ACC112 (cell line): ENCODE measurements at regions not wholly inside any gene's neighbourhood (a gene's known extent, or its start where the extent isn't known, plus 50 kb on each side); places are given as distances from the start of the nearest gene placed in this dataset.

Experiments used
- H2AFZ ChIP-seq: fragments of 200-600 bp; sonication (generic); one replicate; pipeline ENCODE4 v1.6.0; 2017; ENCODE audit warnings: antibody characterized with exemption, low read length; ENCODE audit not compliant: unreplicated experiment
- H3K27ac ChIP-seq: fragments of 200-600 bp; sonication (generic); 2 replicates; pipeline ENCODE4 v1.5.1; 2014; ENCODE audit warnings: low read depth, mild to moderate bottlenecking, antibody characterized with exemption, low read length, moderate library complexity
- H3K27me3 ChIP-seq: fragments of 200-600 bp; sonication (generic); 2 replicates; pipeline ENCODE4 v1.6.1; 2014; ENCODE audit warnings: mild to moderate bottlenecking, antibody characterized with exemption, low read length, moderate library complexity, mixed read lengths; ENCODE audit not compliant: insufficient read depth
- H3K36me3 ChIP-seq: fragments of 200-600 bp; sonication (generic); 2 replicates; pipeline ENCODE4 v1.6.1; 2016; ENCODE audit warnings: mild to moderate bottlenecking, antibody characterized with exemption, low read length, moderate library complexity, mixed read lengths; ENCODE audit not compliant: insufficient read depth
- H3K4me1 ChIP-seq: fragments of 200-600 bp; sonication (generic); one replicate; pipeline ENCODE4 v1.6.1; 2016; ENCODE audit warnings: low read length, mixed read lengths; ENCODE audit not compliant: insufficient read depth, unreplicated experiment, control insufficient read depth
- H3K4me3 ChIP-seq: fragments of 200-600 bp; sonication (generic); 2 replicates; pipeline ENCODE4 v1.5.1; 2014; ENCODE audit warnings: mild to moderate bottlenecking, low read depth, low read length
- H3K79me2 ChIP-seq: fragments of 200-600 bp; sonication (generic); one replicate; pipeline ENCODE4 v1.6.0; 2016; ENCODE audit warnings: low read length; ENCODE audit not compliant: control insufficient read depth, unreplicated experiment, insufficient read depth

GRCh38 chr5:87765009-87765408 is 352.3 kb upstream of the CCNH start:
- Histone ChIP-seq H3K27ac (no peak overlapping the region), H3K79me2 (no peaks in the 10 kb centered on the region), H2AFZ (no peak overlapping the region), H3K4me1 (no peaks in the 10 kb centered on the region), H3K4me3 (no peak overlapping the region), H3K36me3 (no peaks in the 10 kb centered on the region), H3K27me3 (peaks cover 32% of the 10 kb centered on the region)

- H3K79me2 ChIP-seq: no peaks in the 10 kb centered on the region
- no peak overlapping the region for H2AFZ ChIP-seq
- no peak overlapping the region for H3K4me3 ChIP-seq
- no peak overlapping the region for H3K27ac ChIP-seq
- no peaks in the 10 kb centered on the region for H3K4me1 ChIP-seq
- H3K36me3 ChIP-seq: no peaks in the 10 kb centered on the region
- H3K27me3 ChIP-seq: peaks cover 25% of the 10 kb centered on the region
Measured at GRCh38 chr5:87762631-87763030, 349.9 kb upstream of the CCNH start.

- no peaks in the 10 kb centered on the region for H3K79me2 ChIP-seq
Measured at GRCh38 chr5:87756951-87757350, 344.2 kb upstream of the CCNH start.

GRCh38 chr5:87755360-87755759 is 342.6 kb upstream of the CCNH start:
- Histone ChIP-seq H3K27me3 (peaks cover 9% of the 10 kb centered on the region; the same call in 1 of the 2 replicates), H3K36me3 (no peaks in the 10 kb centered on the region), H2AFZ (no peak overlapping the region), H3K27ac (no peak overlapping the region), H3K4me3 (no peak overlapping the region), H3K79me2 (no peaks in the 10 kb centered on the region), H3K4me1 (no peaks in the 10 kb centered on the region)

More at GRCh38 chr5:87756951-87757350, 344.2 kb upstream of the CCNH start:
- no peak overlapping the region for H3K27ac ChIP-seq
- no peaks in the 10 kb centered on the region for H3K4me1 ChIP-seq
- H2AFZ ChIP-seq: no peak overlapping the region
- peaks cover 10% of the 10 kb centered on the region for H3K27me3 ChIP-seq
- H3K36me3 ChIP-seq: no peaks in the 10 kb centered on the region
- no peak overlapping the region for H3K4me3 ChIP-seq

- H3K27ac ChIP-seq: no peak overlapping the region
- H3K4me3 ChIP-seq: no peak overlapping the region
- no peaks in the 10 kb centered on the region for H3K4me1 ChIP-seq
- no peaks in the 10 kb centered on the region for H3K79me2 ChIP-seq
- H3K36me3 ChIP-seq: no peaks in the 10 kb centered on the region
- 0 out of 2 replicates have a peak, but pooled peaks cover 4% of the 10 kb centered on the region for H3K27me3 ChIP-seq
- no peak overlapping the region for H2AFZ ChIP-seq
Measured at GRCh38 chr5:87754009-87754757, 341.5 kb upstream of the CCNH start.

- no peaks in the 10 kb centered on the region for H3K4me1 ChIP-seq
- H3K27me3 ChIP-seq: 0 out of 2 replicates have a peak, but pooled peaks cover 4% of the 10 kb centered on the region
- H3K4me3 ChIP-seq: no peak overlapping the region
- no peak overlapping the region for H2AFZ ChIP-seq
- H3K36me3 ChIP-seq: no peaks in the 10 kb centered on the region
- no peak overlapping the region for H3K27ac ChIP-seq
- H3K79me2 ChIP-seq: no peaks in the 10 kb centered on the region
Measured at GRCh38 chr5:87752362-87752761, 339.6 kb upstream of the CCNH start.

- 0 out of 2 replicates have a peak, but pooled peaks cover 4% of the 10 kb centered on the region for H3K27me3 ChIP-seq
- H3K36me3 ChIP-seq: no peaks in the 10 kb centered on the region
- H3K4me3 ChIP-seq: no peak overlapping the region
- H3K79me2 ChIP-seq: no peaks in the 10 kb centered on the region
- H3K27ac ChIP-seq: no peak overlapping the region
- no peak overlapping the region for H2AFZ ChIP-seq
- H3K4me1 ChIP-seq: no peaks in the 10 kb centered on the region
Measured at GRCh38 chr5:87751824-87752223, 339.1 kb upstream of the CCNH start.

- no peak overlapping the region for H3K4me3 ChIP-seq
- H3K4me1 ChIP-seq: no peaks in the 10 kb centered on the region
- H3K36me3 ChIP-seq: no peaks in the 10 kb centered on the region
- no peak overlapping the region for H2AFZ ChIP-seq
- no peaks in the 10 kb centered on the region for H3K27me3 ChIP-seq
- H3K27ac ChIP-seq: no peak overlapping the region
- no peaks in the 10 kb centered on the region for H3K79me2 ChIP-seq
Measured at GRCh38 chr5:87746891-87747377, 334.2 kb upstream of the CCNH start.

GRCh38 chr5:87746341-87746740 is 333.6 kb upstream of the CCNH start:
- H3K36me3 ChIP-seq: no peaks in the 10 kb centered on the region
- no peaks in the 10 kb centered on the region for H3K4me1 ChIP-seq
- no peak overlapping the region for H3K4me3 ChIP-seq
- H3K27me3 ChIP-seq: no peaks in the 10 kb centered on the region
- no peak overlapping the region for H2AFZ ChIP-seq
- H3K27ac ChIP-seq: no peak overlapping the region
- no peaks in the 10 kb centered on the region for H3K79me2 ChIP-seq

GRCh38 chr5:87741881-87742280 is 329.2 kb upstream of the CCNH start:
- Histone ChIP-seq H2AFZ (no peak overlapping the region), H3K27ac (no peak overlapping the region), H3K4me1 (no peaks in the 10 kb centered on the region), H3K27me3 (no peaks in the 10 kb centered on the region), H3K36me3 (no peaks in the 10 kb centered on the region), H3K79me2 (no peaks in the 10 kb centered on the region), H3K4me3 (no peak overlapping the region)

GRCh38 chr5:87735923-87736322 is 323.2 kb upstream of the CCNH start:
- H3K27ac ChIP-seq: no peak overlapping the region
- no peak overlapping the region for H3K4me3 ChIP-seq
- no peaks in the 10 kb centered on the region for H3K4me1 ChIP-seq
- no peak overlapping the region for H2AFZ ChIP-seq
- H3K36me3 ChIP-seq: no peaks in the 10 kb centered on the region
- H3K79me2 ChIP-seq: no peaks in the 10 kb centered on the region
- H3K27me3 ChIP-seq: no peaks in the 10 kb centered on the region
